ENCODE measurements at regions not wholly inside any gene's neighbourhood (a gene's known extent, or its start where the extent isn't known, plus 50 kb on each side); places are given as distances from the start of the nearest gene placed in this dataset.
A peak's percentile ranks its signal among the peaks of the same experiment; 100 is the strongest.

GRCh38 chr21:35236090-35236489, 187.0 kb upstream of the RUNX1 start:
- H3K36me3 ChIP-seq (ENCODE audit: insufficient read depth, low read length), result no peaks in the 10 kb centered on the region
- no peak overlapping the region for H3K4me3 ChIP-seq (ENCODE audit: low read length)
- peaks cover 5% of the 10 kb centered on the region for H3K9me3 ChIP-seq (ENCODE audit: low read length)
- peaks cover 16% of the 10 kb centered on the region for H3K4me1 ChIP-seq (ENCODE audit: insufficient read depth, low read length)
- H3K27ac ChIP-seq (ENCODE audit: low read depth, low read length), result no peak overlapping the region
- ChIA-PET CTCF (no interaction called here), POLR2A (no interaction called here)
- no peak overlapping the region for H3K27ac Mint-ChIP-seq
- peaks cover 0 to 8% (median 0%) of the 10 kb centered on the region in 3 donors for H3K36me3 Mint-ChIP-seq
- peaks cover 14 to 31% (median 19%) of the 10 kb centered on the region in 3 donors for H3K4me1 Mint-ChIP-seq
- no peak for DNase-seq
- no peaks in the 10 kb centered on the region for H3K27me3 ChIP-seq (ENCODE audit: insufficient read depth, low read length, poor library complexity, severe bottlenecking)
- no peaks in the 10 kb centered on the region for H3K27me3 Mint-ChIP-seq
- H3K4me3 Mint-ChIP-seq, result no peak overlapping the region
- H3K9me3 Mint-ChIP-seq, result peaks cover 3 to 7% (median 4%) of the 10 kb centered on the region in 5 donors

GRCh38 chr21:35234725-35235124, 185.6 kb upstream of the RUNX1 start:
- Mint-ChIP-seq H3K27me3 (no peaks in the 10 kb centered on the region), H3K9me3 (peaks cover 3 to 7% (median 4%) of the 10 kb centered on the region in 5 donors), H3K4me3 (no peak overlapping the region), H3K27ac (no peak overlapping the region), H3K36me3 (peaks cover 0 to 8% (median 0%) of the 10 kb centered on the region in 3 donors), H3K4me1 (peaks cover 14 to 31% (median 19%) of the 10 kb centered on the region in 3 donors)
- Histone ChIP-seq H3K27ac (ENCODE audit: low read depth, low read length) (no peak overlapping the region), H3K27me3 (ENCODE audit: insufficient read depth, low read length, poor library complexity, severe bottlenecking) (no peaks in the 10 kb centered on the region), H3K4me1 (ENCODE audit: insufficient read depth, low read length) (peaks cover 16% of the 10 kb centered on the region), H3K4me3 (ENCODE audit: low read length) (no peak overlapping the region), H3K36me3 (ENCODE audit: insufficient read depth, low read length) (no peaks in the 10 kb centered on the region), H3K9me3 (ENCODE audit: low read length) (peaks cover 5% of the 10 kb centered on the region)
- ChIA-PET CTCF (no interaction called here), POLR2A (no interaction called here)
- no peak for DNase-seq

GRCh38 chr21:35233756-35234155, 184.7 kb upstream of the RUNX1 start:
- H3K4me3 Mint-ChIP-seq, result no peak overlapping the region
- Histone ChIP-seq H3K27me3 (ENCODE audit: insufficient read depth, low read length, poor library complexity, severe bottlenecking) (no peaks in the 10 kb centered on the region), H3K4me3 (ENCODE audit: low read length) (no peak overlapping the region), H3K36me3 (ENCODE audit: insufficient read depth, low read length) (no peaks in the 10 kb centered on the region), H3K4me1 (ENCODE audit: insufficient read depth, low read length) (peaks cover 16% of the 10 kb centered on the region), H3K9me3 (ENCODE audit: low read length) (peaks cover 5% of the 10 kb centered on the region), H3K27ac (ENCODE audit: low read depth, low read length) (no peak overlapping the region)
- ChIA-PET CTCF (interaction anchor here (1.1 kb wide), 1 partner anchor 11 kb away, joined by 3 read pairs; no protein-coding TSS in a partner anchor), POLR2A (no interaction called here)
- H3K27me3 Mint-ChIP-seq, result no peaks in the 10 kb centered on the region
- peaks cover 3 to 7% (median 4%) of the 10 kb centered on the region in 5 donors for H3K9me3 Mint-ChIP-seq
- H3K36me3 Mint-ChIP-seq, result peaks cover 0 to 8% (median 0%) of the 10 kb centered on the region in 3 donors
- H3K4me1 Mint-ChIP-seq, result peaks cover 14 to 31% (median 19%) of the 10 kb centered on the region in 3 donors
- no peak overlapping the region for H3K27ac Mint-ChIP-seq
- no peak for DNase-seq

GRCh38 chr21:35232545-35233176, 183.6 kb upstream of the RUNX1 start:
- Mint-ChIP-seq H3K27me3 (no peaks in the 10 kb centered on the region), H3K27ac (no peak overlapping the region), H3K4me1 (peaks cover 18 to 34% (median 23%) of the 10 kb centered on the region in 3 donors), H3K9me3 (peaks cover 3 to 7% (median 4%) of the 10 kb centered on the region in 5 donors), H3K36me3 (peaks cover 0 to 8% (median 0%) of the 10 kb centered on the region in 3 donors), H3K4me3 (no peak overlapping the region)
- ChIA-PET POLR2A (no interaction called here), CTCF (no interaction called here)
- Histone ChIP-seq H3K4me3 (ENCODE audit: low read length) (no peak overlapping the region), H3K4me1 (ENCODE audit: insufficient read depth, low read length) (peaks cover 11% of the 10 kb centered on the region), H3K9me3 (ENCODE audit: low read length) (peaks cover 5% of the 10 kb centered on the region), H3K27me3 (ENCODE audit: insufficient read depth, low read length, poor library complexity, severe bottlenecking) (no peaks in the 10 kb centered on the region), H3K36me3 (ENCODE audit: insufficient read depth, low read length) (no peaks in the 10 kb centered on the region), H3K27ac (ENCODE audit: low read depth, low read length) (no peak overlapping the region)
- DNase-seq, result no peak

- H3K27me3 Mint-ChIP-seq, result no peaks in the 10 kb centered on the region
- Histone ChIP-seq H3K36me3 (ENCODE audit: insufficient read depth, low read length) (no peaks in the 10 kb centered on the region), H3K9me3 (ENCODE audit: low read length) (peaks cover 2% of the 10 kb centered on the region), H3K27ac (ENCODE audit: low read depth, low read length) (no peak overlapping the region), H3K27me3 (ENCODE audit: insufficient read depth, low read length, poor library complexity, severe bottlenecking) (no peaks in the 10 kb centered on the region), H3K4me3 (ENCODE audit: low read length) (no peak overlapping the region), H3K4me1 (ENCODE audit: insufficient read depth, low read length) (peaks cover 19% of the 10 kb centered on the region)
- peaks cover 29 to 39% (median 33%) of the 10 kb centered on the region in 3 donors for H3K4me1 Mint-ChIP-seq
- no peak for DNase-seq
- H3K9me3 Mint-ChIP-seq, result peaks cover under 1 to 6% (median 2%) of the 10 kb centered on the region in 5 donors
- ChIA-PET CTCF (interaction anchor here (1.4 kb wide), 1 partner anchor 180 kb away, joined by 4 read pairs; no protein-coding TSS in a partner anchor), POLR2A (no interaction called here)
- H3K36me3 Mint-ChIP-seq, result peaks cover 0 to 1% (median 0%) of the 10 kb centered on the region in 3 donors
- no peak overlapping the region for H3K4me3 Mint-ChIP-seq
- H3K27ac Mint-ChIP-seq, result no peak overlapping the region
Measured at GRCh38 chr21:35231090-35231489, 182.0 kb upstream of the RUNX1 start.

- Mint-ChIP-seq H3K9me3 (no peaks in the 10 kb centered on the region), H3K27me3 (no peaks in the 10 kb centered on the region), H3K27ac (no peak overlapping the region), H3K4me3 (no peak overlapping the region), H3K36me3 (no peaks in the 10 kb centered on the region), H3K4me1 (peaks cover 24 to 31% (median 30%) of the 10 kb centered on the region in 3 donors)
- Histone ChIP-seq H3K4me1 (ENCODE audit: insufficient read depth, low read length) (peaks cover 21% of the 10 kb centered on the region), H3K9me3 (ENCODE audit: low read length) (no peaks in the 10 kb centered on the region), H3K4me3 (ENCODE audit: low read length) (no peak overlapping the region), H3K27ac (ENCODE audit: low read depth, low read length) (no peak overlapping the region), H3K27me3 (ENCODE audit: insufficient read depth, low read length, poor library complexity, severe bottlenecking) (no peaks in the 10 kb centered on the region), H3K36me3 (ENCODE audit: insufficient read depth, low read length) (no peaks in the 10 kb centered on the region)
- no peak for DNase-seq
- POLR2A ChIA-PET, result no interaction called here
- CTCF ChIA-PET, result no interaction called here
Measured at GRCh38 chr21:35229290-35229689, 180.2 kb upstream of the RUNX1 start.

- peak overlapping the region; percentile 27 for H3K4me3 ChIP-seq (ENCODE audit: low read length)
- ChIA-PET POLR2A (no interaction called here), CTCF (interaction anchor here (1.8 kb wide), 1 partner anchor 177 kb away, joined by 4 read pairs; no protein-coding TSS in a partner anchor)
- no peaks in the 10 kb centered on the region for H3K9me3 ChIP-seq (ENCODE audit: low read length)
- DNase-seq, result no peak
- H3K36me3 ChIP-seq (ENCODE audit: insufficient read depth, low read length), result no peaks in the 10 kb centered on the region
- Mint-ChIP-seq H3K27me3 (no peaks in the 10 kb centered on the region), H3K9me3 (no peaks in the 10 kb centered on the region), H3K4me1 (peaks cover 25 to 40% (median 36%) of the 10 kb centered on the region in 3 donors), H3K36me3 (no peaks in the 10 kb centered on the region), H3K4me3 (peak overlapping the region in 6 of 7 donors; percentile 63 to 81 (median 70)), H3K27ac (peak overlapping the region; percentile 76 to 95 (median 85))
- peaks cover 25% of the 10 kb centered on the region for H3K4me1 ChIP-seq (ENCODE audit: insufficient read depth, low read length)
- H3K27me3 ChIP-seq (ENCODE audit: insufficient read depth, low read length, poor library complexity, severe bottlenecking), result no peaks in the 10 kb centered on the region
- H3K27ac ChIP-seq (ENCODE audit: low read depth, low read length), result peak overlapping the region; percentile 5
Measured at GRCh38 chr21:35227786-35228185, 178.7 kb upstream of the RUNX1 start.

- Histone ChIP-seq H3K27ac (ENCODE audit: low read depth, low read length) (peak overlapping the region; percentile 5), H3K36me3 (ENCODE audit: insufficient read depth, low read length) (no peaks in the 10 kb centered on the region), H3K4me1 (ENCODE audit: insufficient read depth, low read length) (peaks cover 31% of the 10 kb centered on the region), H3K4me3 (ENCODE audit: low read length) (peak overlapping the region; percentile 27), H3K9me3 (ENCODE audit: low read length) (no peaks in the 10 kb centered on the region), H3K27me3 (ENCODE audit: insufficient read depth, low read length, poor library complexity, severe bottlenecking) (no peaks in the 10 kb centered on the region)
- no peaks in the 10 kb centered on the region for H3K9me3 Mint-ChIP-seq
- H3K4me1 Mint-ChIP-seq, result peaks cover 32 to 46% (median 42%) of the 10 kb centered on the region in 3 donors
- ChIA-PET POLR2A (interaction anchor here (0.7 kb wide), 2 partner anchors 201 to 1790 kb away, joined by 3 read pairs; no protein-coding TSS in a partner anchor), CTCF (interaction anchor here (1.8 kb wide), 1 partner anchor 176 kb away, joined by 4 read pairs; no protein-coding TSS in a partner anchor)
- H3K4me3 Mint-ChIP-seq, result peak overlapping the region; percentile 15 to 81 (median 69)
- no peaks in the 10 kb centered on the region for H3K27me3 Mint-ChIP-seq
- DNase-seq, result peak; percentile 18 to 76 (median 68)
- no peaks in the 10 kb centered on the region for H3K36me3 Mint-ChIP-seq
- H3K27ac Mint-ChIP-seq, result peak overlapping the region; percentile 76 to 95 (median 85)
Measured at GRCh38 chr21:35226968-35227744, 178.1 kb upstream of the RUNX1 start.

Data from CD8-positive, alpha-beta memory T cell (primary cell).